ENCODE measurements at regions not wholly inside any gene's neighbourhood (a gene's known extent, or its start where the extent isn't known, plus 50 kb on each side); places are given as distances from the start of the nearest gene placed in this dataset.

DNA sequence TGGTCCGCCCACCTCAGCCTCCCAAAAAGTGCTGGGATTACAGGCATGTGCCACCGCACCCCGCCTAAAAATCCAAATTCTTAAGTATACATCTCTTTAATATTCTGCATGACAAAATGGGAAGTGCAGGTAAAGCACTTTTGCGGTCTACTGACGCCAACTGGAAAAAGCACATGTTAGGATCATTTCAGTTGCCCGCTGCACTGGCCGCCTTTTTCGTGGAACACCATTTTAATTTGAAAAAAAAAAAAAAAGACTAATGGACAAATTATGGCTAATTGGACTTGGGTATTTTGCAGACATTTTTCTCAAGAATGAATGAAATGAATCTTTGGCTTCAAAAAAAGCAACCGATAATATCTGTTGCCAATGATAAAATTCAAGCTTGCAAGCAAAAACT lies 129.3 kb upstream of the GPC1 start:
- TF ChIP-seq, protein P1, sequence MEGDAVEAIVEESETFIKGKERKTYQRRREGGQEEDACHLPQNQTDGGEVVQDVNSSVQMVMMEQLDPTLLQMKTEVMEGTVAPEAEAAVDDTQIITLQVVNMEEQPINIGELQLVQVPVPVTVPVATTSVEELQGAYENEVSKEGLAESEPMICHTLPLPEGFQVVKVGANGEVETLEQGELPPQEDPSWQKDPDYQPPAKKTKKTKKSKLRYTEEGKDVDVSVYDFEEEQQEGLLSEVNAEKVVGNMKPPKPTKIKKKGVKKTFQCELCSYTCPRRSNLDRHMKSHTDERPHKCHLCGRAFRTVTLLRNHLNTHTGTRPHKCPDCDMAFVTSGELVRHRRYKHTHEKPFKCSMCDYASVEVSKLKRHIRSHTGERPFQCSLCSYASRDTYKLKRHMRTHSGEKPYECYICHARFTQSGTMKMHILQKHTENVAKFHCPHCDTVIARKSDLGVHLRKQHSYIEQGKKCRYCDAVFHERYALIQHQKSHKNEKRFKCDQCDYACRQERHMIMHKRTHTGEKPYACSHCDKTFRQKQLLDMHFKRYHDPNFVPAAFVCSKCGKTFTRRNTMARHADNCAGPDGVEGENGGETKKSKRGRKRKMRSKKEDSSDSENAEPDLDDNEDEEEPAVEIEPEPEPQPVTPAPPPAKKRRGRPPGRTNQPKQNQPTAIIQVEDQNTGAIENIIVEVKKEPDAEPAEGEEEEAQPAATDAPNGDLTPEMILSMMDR (IDR thresholded peaks at IDR 0.05), result no peak
- TF ChIP-seq POLR2A (IDR thresholded peaks at IDR 0.05), result no peak
- TF ChIP-seq EP300 (IDR thresholded peaks at IDR 0.05), result no peak

All from suprapubic skin (tissue), 3 donors.